Panc1 (cell line): ENCODE measurements at regions not wholly inside any gene's neighbourhood (a gene's known extent, or its start where the extent isn't known, plus 50 kb on each side); places are given as distances from the start of the nearest gene placed in this dataset.

Source experiments
- CTCF ChIP-seq: fragments of 450-650 bp; IDR thresholded peaks from 2 replicates; pipeline ENCODE4 v1.5.1; 2017; ENCODE audit warnings: mild to moderate bottlenecking
- POLR2AphosphoS5 ChIP-seq: IDR thresholded peaks from 2 replicates; pipeline ENCODE4 v1.6.1; 2012; ENCODE audit warnings: mild to moderate bottlenecking, low read depth, low read length, moderate library complexity
- REST ChIP-seq, 2 experiments: IDR thresholded peaks; 2 replicates each; pipeline ENCODE4 v1.6.1; 2011 to 2012; ENCODE audit warnings: low read depth in 2 of 2, control low read depth in 1 of 2, low read length in 1 of 2, mild to moderate bottlenecking in 1 of 2, moderate library complexity in 1 of 2; ENCODE audit not compliant: insufficient read depth in 1 of 2
- SIN3A ChIP-seq: IDR thresholded peaks from 2 replicates; pipeline ENCODE4 v1.6.1; 2012; ENCODE audit warnings: low read depth, mild to moderate bottlenecking, low read length, moderate library complexity, borderline replicate concordance; ENCODE audit not compliant: insufficient read depth
- TCF7L2 ChIP-seq: IDR thresholded peaks from 2 replicates; pipeline ENCODE4 v1.6.1; 2011; ENCODE audit warnings: mild to moderate bottlenecking, low read depth, low read length, inconsistent platforms

- TF ChIP-seq CTCF (no peak), POLR2AphosphoS5 (no peak), REST (IDR thresholded peaks at IDR 0.05; ENCODE audit: insufficient read depth in 1 of 2, low read depth in 2 of 2, low read length in 1 of 2) (no peak), SIN3A (no peak), TCF7L2 (no peak)
These were observed 391.3 kb downstream of the TDRD3 start for GRCh38 chr13:60788156-60788829.
